ENCODE measurements at regions not wholly inside any gene's neighbourhood (a gene's known extent, or its start where the extent isn't known, plus 50 kb on each side); places are given as distances from the start of the nearest gene placed in this dataset.

DNA sequence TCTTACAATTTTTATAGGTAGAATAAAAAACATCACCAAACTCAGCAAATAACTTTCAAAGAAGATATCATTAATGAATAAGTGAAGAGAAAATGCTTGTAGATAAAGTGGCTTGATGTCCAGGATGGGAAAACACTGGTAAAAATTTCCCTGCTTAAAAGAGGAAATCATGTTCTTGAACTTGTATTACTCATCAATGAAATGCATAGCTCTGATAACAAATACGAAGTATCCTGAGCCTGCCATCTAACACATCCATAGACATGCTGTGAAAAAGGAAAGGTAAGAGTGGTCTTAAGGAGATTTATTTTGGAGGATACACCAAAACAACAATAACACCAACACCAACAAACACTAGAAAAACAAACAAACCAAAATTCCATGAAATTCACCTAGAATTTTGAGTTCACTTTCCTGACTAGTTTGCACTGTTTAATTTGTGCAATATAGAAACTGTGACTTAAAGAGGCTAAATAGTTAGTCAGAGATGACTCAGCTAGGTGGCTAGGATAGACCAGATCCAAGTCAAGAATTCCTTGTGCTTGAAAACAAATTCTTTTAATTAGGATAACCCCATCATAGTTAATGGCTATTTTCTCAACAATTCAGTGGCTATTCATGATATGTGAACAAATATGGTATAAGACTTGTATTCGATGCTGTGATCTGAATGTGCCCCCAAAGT lies 179.8 kb upstream of the KCNK2 start:
- ChIA-PET POLR2A (ENCODE audit: partially characterized antibody) (no interaction called here), CTCF (ENCODE audit: partially characterized antibody) (no interaction called here)
- no peak for DNase-seq (ENCODE audit: low read depth in 1 of 2, low spot score in 2 of 2)
- H3K23me2 ChIP-seq (ENCODE audit: low read depth, low read length): no peaks in the 10 kb centered on the region
- H2BK15ac ChIP-seq (ENCODE audit: low read length): no peak overlapping the region
- no peaks in the 10 kb centered on the region for H3K79me2 ChIP-seq (ENCODE audit: control insufficient read depth in 1 of 2, insufficient read depth in 2 of 2, low read length in 2 of 2)
- H4K91ac ChIP-seq (replicated peaks; ENCODE audit: insufficient read length, low read length): no peak overlapping the region
- H3K4ac ChIP-seq (replicated peaks; ENCODE audit: insufficient read length, low read depth, low read length): no peak overlapping the region
- peaks cover 0 to 2% (median 0%) of the 10 kb centered on the region in 4 experiments; a peak in 1 of 7 replicates for H3K4me1 ChIP-seq (replicated peaks in 1 of 4; ENCODE audit: control insufficient read depth in 3 of 4, insufficient read depth in 4 of 4, low read length in 3 of 4)
- H4K20me1 ChIP-seq (replicated peaks in 1 of 2; ENCODE audit: control insufficient read depth in 1 of 2, insufficient read depth in 2 of 2, low read length in 2 of 2): no peaks in the 10 kb centered on the region
- no peak overlapping the region for H2BK120ac ChIP-seq (replicated peaks; ENCODE audit: low read depth, low read length)
- peaks cover 0 to 1% (median 0%) of the 10 kb centered on the region in 4 experiments; a peak in 1 of 7 replicates for H3K27me3 ChIP-seq (replicated peaks in 1 of 4; ENCODE audit: control insufficient read depth in 3 of 4, extremely low read depth in 1 of 4, insufficient read depth in 3 of 4, low read length in 3 of 4)
- no peak overlapping the region for H3K4me3 ChIP-seq (ENCODE audit: extremely low read depth in 1 of 4, insufficient read depth in 2 of 4, low read depth in 3 of 4, low read length in 4 of 4)
- no peak overlapping the region for H3K4me2 ChIP-seq (ENCODE audit: insufficient read depth in 1 of 2, low read depth in 2 of 2, low read length in 2 of 2)
- H3K14ac ChIP-seq (ENCODE audit: insufficient read length): no peak overlapping the region
- H3K9me3 ChIP-seq (ENCODE audit: insufficient read depth in 2 of 2, low read depth in 1 of 2, low read length in 1 of 2): no peaks in the 10 kb centered on the region
- no peaks in the 10 kb centered on the region for H3K79me1 ChIP-seq (ENCODE audit: low read depth, low read length)
- H4K8ac ChIP-seq (ENCODE audit: extremely low read depth, insufficient read depth, low read length): no peak overlapping the region
- no peak overlapping the region for H3K56ac ChIP-seq (replicated peaks; ENCODE audit: insufficient read length, low read depth, low read length)
- TF ChIP-seq RAD21 (IDR thresholded peaks at IDR 0.05 in 1 of 2, conservative IDR thresholded peaks at IDR 0.05 in 1 of 2; ENCODE audit: low read depth in 2 of 2, low read length in 2 of 2): no peak
- TF ChIP-seq CHD2 (IDR thresholded peaks at IDR 0.05; ENCODE audit: low read length): no peak
- TF ChIP-seq, protein P1, sequence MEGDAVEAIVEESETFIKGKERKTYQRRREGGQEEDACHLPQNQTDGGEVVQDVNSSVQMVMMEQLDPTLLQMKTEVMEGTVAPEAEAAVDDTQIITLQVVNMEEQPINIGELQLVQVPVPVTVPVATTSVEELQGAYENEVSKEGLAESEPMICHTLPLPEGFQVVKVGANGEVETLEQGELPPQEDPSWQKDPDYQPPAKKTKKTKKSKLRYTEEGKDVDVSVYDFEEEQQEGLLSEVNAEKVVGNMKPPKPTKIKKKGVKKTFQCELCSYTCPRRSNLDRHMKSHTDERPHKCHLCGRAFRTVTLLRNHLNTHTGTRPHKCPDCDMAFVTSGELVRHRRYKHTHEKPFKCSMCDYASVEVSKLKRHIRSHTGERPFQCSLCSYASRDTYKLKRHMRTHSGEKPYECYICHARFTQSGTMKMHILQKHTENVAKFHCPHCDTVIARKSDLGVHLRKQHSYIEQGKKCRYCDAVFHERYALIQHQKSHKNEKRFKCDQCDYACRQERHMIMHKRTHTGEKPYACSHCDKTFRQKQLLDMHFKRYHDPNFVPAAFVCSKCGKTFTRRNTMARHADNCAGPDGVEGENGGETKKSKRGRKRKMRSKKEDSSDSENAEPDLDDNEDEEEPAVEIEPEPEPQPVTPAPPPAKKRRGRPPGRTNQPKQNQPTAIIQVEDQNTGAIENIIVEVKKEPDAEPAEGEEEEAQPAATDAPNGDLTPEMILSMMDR (IDR thresholded peaks at IDR 0.05; ENCODE audit: control extremely low read depth in 1 of 3, insufficient read depth in 1 of 3, low read depth in 1 of 3, low read length in 3 of 3): no peak
- no peak for TF ChIP-seq SP2 (IDR thresholded peaks at IDR 0.05; ENCODE audit: low read length)
- TF ChIP-seq PHF8 (conservative IDR thresholded peaks at IDR 0.05; ENCODE audit: low read depth, low read length): no peak
- no peak for TF ChIP-seq CREB1 (IDR thresholded peaks at IDR 0.05)
- TF ChIP-seq FOSL1 (IDR thresholded peaks at IDR 0.05; ENCODE audit: insufficient read depth, low read depth, low read length): no peak
- TF ChIP-seq POU5F1 (IDR thresholded peaks at IDR 0.05; ENCODE audit: low read depth, low read length): no peak
- TF ChIP-seq TAF1 (IDR thresholded peaks at IDR 0.05; ENCODE audit: low read depth, low read length): no peak
- TF ChIP-seq JUND (IDR thresholded peaks at IDR 0.05; ENCODE audit: low read length): no peak
- no peak overlapping the region for H3K27ac ChIP-seq (ENCODE audit: low read depth, low read length)
- no peak overlapping the region for H3K9ac ChIP-seq (replicated peaks in 1 of 4; ENCODE audit: extremely low read depth in 1 of 4, low read depth in 3 of 4, low read length in 3 of 4)
- no peak overlapping the region for H2BK5ac ChIP-seq (ENCODE audit: low read depth, low read length)
- H2AK5ac ChIP-seq (ENCODE audit: low read depth, low read length): no peak overlapping the region
- H2AFZ ChIP-seq (ENCODE audit: low read length): no peak overlapping the region
- H2BK20ac ChIP-seq (ENCODE audit: low read length): no peak overlapping the region
- no peak overlapping the region for H3K23ac ChIP-seq (ENCODE audit: insufficient read length)
- H3K18ac ChIP-seq (ENCODE audit: extremely low read depth, low read length): no peak overlapping the region
- 95% methylated on average over 2 of the region's 2 CpGs; no CpG with 5 or more reads in 1 of the 2 experiments for WGBS, 2 experiments (ENCODE audit: extremely low coverage in 1 of 2, insufficient coverage in 1 of 2, insufficient read length in 1 of 2, insufficient replicate concordance in 2 of 2, low coverage in 1 of 2, low lambda C conversion rate in 2 of 2, missing lambda C conversion rate in 1 of 2)
- H3K36me3 ChIP-seq (ENCODE audit: control insufficient read depth in 2 of 4, insufficient read depth in 4 of 4, low read length in 3 of 4): no peaks in the 10 kb centered on the region
- FAIRE-seq: no peak
- no peak overlapping the region for H4K5ac ChIP-seq (ENCODE audit: insufficient read length, low read depth, low read length)
- H2BK12ac ChIP-seq (ENCODE audit: low read depth, low read length): no peak overlapping the region
